GM19328 (cell line): ENCODE measurements at regions not wholly inside any gene's neighbourhood (a gene's known extent, or its start where the extent isn't known, plus 50 kb on each side); places are given as distances from the start of the nearest gene placed in this dataset.

ENCODE experiments used
- ATAC-seq: cut with Tn5 transposase; IDR thresholded peaks from one replicate; pipeline ENCODE4 v1.9.1; 2021; ENCODE audit warnings: mild to moderate bottlenecking, moderate library complexity; ENCODE audit not compliant: unreplicated experiment

DNA sequence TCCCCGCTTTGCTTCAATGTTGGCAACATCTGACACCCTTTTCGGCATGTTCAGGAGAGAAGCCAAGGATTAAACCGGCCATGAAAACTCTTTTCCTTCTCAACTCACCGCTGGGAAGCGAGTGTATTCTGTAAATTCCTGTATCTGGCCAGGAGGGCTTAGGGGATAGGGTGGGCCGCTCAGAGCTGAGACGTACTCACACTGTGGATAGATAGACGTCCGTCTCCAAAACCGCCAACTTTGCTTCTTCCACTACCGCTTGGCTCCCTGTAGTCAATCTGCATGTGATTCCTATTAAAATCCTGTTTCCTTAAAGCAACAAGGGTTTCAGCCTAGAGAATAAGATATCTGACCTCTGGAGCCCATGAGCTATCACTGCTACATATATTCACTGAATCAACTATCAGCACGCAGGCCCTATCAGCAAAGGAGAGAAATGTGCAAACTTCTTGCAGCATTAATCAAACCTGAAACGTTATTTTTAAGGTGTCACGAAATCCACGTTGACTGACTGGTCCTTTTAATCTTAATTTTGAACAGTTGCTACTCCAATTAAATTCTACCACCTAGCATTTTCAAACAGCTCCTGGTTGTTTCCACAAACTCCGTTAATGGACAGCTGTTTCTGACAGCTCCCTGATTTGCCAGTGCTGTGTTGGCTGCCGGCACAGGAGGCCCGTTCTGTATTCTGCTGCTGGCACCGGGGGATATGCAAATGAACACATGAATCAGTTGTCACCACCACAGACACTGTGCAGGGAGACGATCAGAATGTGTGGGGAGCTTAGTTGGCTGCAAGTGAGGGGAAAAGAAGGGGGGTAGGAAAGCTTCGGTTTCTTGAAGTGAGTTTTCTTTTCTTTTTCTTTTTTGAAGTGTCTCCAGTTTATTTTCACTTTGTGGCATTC, 438.9 kb upstream of the ARRDC4 start:
- no peak for ATAC-seq

DNA sequence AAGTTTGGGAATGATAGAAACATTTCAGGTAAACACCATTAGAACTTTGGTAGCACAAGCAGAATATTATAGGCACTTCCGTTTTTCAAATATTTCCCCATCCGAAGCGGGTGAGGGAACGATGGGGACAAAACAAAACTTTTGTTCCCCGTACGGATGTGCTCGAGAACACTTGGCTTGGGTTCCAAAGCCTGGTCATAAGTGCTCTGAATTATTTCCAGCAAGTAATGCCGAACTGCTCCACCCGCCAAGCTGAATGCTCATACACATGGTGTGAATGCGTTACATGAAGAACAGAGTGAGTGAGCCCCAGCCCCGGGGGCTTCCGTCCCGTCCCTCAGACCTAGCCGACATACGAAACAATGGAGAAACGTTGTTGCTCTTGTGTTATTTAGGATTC, 438.2 kb upstream of the ARRDC4 start:
- no peak for ATAC-seq

DNA sequence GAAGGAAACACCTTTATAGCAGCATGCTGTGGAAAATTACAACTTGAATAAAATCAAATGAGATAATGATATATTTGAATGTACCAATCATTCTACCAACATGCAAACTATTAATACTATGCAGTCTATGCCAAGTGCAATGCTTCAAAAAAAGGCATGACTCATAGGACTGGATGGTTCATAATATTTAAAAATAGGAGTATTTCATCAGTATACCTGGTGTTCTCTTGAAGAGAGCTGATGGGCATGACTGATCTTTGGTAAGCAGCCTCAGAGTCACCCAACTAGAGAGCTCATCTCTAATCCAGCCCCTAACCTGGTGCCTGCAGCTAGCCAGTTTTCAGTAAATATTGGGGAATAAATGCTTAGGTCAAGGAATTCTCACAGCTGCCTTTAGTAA, 434.7 kb upstream of the ARRDC4 start:
- no peak for ATAC-seq

DNA sequence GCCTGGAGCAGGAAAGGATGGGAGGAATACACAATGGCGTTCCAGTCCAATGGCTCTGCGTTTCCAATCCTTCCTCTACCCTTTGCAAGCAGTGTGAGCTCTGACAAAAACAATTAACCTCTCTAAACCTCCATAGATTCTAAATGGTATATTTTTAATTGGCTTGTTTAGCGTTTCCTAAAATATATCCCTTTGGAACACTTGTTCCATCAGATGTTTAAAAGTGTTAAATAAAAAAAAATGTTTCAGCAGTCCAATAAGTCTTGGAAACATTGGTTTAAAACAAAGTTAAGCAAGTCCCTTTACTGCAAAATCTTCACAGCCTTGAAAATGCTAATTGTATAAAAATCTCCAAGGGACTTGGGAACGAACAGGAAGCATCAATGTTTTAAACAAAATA, 432.3 kb upstream of the ARRDC4 start:
- ATAC-seq, result no peak

DNA sequence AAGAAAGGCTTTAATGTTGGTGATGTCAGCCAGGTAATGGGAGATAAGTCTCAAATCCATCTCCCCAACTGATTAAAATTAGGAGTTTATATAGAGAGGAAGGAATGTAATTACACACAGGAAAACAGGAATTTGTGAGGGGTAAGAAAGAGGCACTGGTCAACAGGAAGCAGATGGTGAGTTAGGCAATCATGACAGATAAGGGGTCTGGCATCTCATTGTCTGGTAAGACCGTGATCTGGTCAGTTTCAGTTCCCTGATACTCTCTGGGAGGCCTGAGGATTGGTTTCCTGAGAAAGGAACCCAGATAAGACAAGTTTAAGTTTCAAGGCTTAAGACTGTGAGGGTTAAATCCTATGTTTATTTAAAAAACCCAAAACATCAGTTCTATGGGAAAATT, 414.7 kb upstream of the ARRDC4 start:
- ATAC-seq, result no peak

DNA sequence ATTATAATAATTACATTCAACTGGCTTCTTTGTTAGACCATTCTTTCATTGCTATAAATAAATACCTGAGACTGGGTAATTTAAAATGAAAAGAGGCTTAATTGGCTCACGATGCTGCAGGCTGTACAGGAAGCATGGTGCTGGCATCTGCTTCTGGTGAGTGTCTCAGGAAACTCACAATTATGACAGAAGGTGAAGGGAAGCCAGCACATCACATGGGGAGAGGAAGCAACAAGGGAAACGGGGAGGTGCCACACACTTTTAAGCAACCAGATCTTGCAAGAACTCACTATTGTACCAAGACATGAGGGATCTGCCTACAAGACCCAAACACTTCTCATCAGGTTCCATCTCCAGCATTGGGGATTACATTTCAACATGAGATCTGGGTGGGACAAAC, 413.1 kb upstream of the ARRDC4 start:
- ATAC-seq, result no peak

DNA sequence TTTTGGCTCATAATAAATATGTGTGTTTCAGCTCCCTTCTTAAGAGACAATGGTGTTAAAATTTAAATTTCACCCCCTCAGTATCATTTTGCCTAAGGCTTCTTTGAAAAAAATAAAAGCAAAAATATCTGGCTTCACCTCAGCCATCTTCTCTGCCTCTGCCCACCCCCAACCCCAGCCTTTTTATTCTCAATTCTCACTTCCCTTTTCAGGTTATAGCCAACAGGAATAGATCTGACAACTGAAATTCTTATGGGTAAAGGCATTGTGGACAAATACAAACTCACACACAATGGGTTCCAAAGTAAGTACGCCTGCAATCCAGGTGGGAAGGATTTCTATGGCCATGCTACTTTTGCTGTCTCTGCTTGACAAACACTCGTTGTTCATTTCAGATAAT, 399.0 kb upstream of the ARRDC4 start:
- no peak for ATAC-seq

DNA sequence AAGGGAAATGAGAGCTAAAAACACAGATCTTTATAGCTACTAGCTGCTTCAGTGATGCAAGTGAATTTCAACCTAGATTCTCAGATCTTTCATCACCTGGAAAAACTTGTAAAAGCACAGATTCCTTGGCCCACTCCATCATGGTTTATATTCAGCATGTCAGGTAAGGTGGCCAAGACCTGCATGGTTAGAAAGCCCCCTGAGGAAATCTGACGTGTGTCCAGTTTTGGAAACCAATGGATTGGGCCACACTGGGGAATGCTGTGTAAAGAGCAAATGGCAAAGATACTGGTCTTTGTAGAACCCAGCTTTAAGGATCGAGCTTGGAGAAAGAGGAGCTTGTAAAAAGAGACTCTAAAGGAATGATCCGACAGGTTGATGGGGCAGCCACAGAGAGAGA, 397.0 kb upstream of the ARRDC4 start:
- ATAC-seq, result no peak

DNA sequence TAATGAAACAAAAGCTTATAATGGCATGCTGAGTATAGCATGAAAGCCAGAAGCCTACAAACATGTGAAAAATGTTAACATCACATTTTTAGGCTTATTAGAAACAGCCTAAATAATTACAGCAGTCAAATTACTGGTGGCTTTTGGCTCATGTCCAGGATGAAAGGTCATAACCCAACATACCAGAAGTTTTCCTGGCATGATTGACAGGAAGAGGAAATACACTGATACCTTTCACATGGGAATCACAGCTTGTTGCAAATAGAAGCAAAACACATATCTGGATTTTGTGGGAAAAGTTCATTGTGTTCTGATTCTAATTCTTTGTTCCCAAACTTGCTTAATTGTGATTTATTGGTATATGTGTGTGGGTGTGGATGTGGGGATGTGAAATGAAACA, 393.5 kb upstream of the ARRDC4 start:
- ATAC-seq, result no peak

DNA sequence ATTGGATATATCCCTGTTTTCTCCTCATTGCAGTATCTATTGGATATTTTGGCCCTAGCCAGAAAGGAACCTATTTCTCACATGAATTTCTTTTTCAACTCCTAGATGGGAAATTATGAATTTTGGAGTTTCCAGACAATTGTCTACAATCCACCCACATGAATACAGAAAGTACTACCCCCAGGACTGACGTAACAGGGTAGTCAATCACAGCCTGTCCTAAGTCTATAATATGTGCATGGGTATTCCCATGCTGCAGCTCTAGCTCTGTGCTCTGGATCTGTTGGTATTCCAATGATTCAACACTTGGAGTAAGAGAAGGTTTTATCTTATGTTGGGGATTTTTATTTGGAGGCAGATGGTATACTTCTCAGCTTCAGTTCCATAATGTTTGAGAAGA, 393.1 kb upstream of the ARRDC4 start:
- no peak for ATAC-seq

DNA sequence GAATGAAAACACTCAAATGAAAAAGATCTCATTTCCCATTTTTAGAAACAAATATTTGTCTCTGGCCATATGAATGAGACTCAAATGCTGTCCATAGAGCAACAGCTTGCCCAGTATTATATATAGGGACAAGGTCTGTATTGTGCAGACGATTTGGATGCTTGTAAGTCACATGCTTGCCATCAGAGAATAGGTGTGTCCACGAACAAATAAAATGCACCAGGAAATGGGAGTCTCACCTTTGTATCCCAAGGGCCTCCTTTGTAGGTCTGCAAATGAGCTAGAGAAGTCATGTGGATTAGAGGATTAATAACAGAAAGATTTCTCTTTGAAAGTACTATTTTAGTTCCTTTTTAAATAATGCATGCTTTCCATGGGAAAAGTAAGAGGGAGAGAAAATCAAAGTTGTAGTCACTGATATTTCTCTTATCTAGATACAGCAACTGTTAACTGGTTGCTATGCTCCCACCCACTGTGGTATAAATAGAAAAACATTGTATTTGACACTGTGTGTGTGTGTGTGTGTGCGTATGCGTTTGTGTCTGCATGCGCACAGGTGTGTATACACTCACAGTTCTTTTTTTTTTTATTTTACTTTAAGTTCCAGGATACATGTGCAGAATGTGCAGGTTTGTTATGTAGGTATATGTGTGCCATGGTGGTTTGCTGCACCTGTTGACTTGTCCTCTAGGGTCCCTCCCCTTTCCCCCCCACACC, 383.4 kb upstream of the ARRDC4 start:
- ATAC-seq, result no peak

DNA sequence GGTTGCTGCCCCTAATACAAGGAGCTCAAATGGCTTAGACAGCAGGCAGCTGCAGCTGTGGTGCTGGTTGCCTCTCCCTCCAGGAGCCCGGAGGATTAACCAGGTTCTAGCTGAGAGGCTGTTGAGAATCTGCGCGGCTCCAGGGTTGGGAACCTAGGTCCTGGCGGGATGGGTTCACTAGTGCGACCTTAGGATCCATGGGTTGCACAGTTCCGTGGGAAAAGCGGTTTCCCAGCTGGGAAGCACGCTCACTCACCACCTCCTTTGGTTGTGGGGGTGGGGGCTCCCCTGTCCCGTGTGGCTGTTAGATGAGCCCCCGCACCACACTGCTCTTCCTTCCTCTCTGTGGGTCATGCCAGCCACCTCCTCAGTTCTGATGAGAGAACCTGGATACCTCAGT, 375.1 kb upstream of the ARRDC4 start:
- ATAC-seq, result no peak

DNA sequence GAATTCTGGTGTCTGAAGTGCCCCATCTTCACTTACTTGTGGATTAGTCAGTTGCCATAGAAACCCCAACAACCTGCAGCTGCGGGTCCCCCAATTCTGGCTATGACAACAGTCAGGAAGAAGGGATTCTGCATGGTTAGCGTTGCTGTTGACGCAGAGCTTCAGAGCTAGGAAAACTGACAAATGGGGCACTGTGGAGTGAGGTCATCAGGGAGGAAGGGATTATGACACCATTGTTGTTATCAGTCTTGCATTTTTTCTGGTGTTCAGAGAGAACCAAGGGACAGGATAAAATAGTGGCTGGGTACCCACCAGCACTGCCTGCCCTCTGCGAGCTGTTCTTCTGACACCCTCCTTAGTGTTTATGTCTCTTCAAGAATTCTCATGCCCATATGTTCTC, 367.7 kb upstream of the ARRDC4 start:
- ATAC-seq, result no peak

DNA sequence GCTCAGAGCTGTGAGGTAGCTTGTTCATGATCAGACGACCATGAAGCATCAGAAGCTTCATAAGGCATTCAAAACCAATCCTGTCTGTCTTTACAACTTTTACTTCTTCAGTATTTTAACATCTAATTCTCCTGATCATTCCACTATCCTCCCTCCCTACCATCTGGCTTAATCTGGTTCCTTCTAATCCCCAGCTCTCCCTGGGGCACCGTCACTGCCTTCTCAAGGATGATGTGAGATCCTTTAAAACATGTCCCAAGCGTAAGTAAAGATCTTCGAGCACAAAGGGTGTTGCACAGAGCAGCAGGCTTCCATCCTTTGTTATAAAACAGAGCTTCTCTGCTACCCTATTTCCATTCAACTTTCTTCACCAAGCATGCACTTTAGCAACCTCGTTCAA, 362.7 kb upstream of the ARRDC4 start:
- ATAC-seq, result no peak

DNA sequence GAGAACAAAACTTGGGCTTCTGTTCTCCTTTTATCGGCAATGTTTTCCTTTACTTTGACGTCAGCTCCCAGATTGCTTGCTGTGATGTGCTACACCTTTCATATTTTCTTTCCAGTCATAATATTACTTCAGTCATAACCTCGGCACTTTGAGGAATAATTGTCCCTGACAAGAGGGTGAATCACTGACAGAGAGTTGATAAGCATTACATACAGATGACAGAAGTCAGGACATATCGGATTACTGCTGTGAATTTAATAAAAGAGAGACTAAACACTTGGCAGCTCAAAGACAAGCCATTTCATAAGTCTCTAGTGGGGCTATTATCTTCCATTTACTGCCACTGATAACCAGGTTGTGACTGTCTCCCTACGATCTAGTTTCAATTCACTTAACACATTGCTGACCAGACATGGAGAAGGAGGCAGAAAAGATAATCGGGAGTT, 362.1 kb upstream of the ARRDC4 start:
- ATAC-seq, result no peak

DNA sequence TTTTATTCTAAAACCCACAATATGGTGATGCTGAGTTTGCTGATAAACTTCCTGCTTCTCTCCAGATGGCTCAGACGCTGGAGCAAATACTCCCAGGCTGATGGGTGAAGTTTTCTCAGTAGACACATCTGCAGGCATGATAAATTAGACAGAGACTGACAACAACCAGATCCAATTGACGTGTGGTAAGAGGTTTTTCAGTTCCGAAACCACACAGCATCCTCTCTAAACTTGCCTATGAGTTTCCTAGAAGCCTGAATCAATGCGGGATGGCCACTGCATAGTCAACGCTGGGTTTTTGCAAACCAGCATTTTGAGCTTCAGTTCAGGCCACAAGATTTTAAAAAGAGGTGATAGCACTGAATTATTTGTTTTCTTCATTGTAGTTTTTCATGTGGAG, 360.3 kb upstream of the ARRDC4 start:
- no peak for ATAC-seq

DNA sequence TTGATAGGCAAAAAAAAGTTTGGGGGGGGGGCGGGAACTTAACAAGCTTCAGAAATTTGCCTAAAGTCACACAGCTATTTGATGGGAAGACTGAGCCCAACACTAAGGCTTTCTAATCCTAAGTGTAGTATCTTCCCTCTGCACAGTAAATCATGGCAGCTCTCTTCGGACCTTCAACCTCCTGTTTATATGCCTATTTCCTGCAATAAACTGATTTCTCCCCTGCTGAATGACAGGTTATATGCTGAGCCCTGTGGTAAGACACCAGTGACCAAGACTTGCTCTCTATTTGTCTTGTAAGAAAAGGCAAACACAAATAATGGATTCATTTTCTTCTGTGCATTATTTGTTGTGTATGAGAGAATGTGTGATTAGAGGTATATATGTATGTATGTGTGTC, 355.8 kb upstream of the ARRDC4 start:
- no peak for ATAC-seq

DNA sequence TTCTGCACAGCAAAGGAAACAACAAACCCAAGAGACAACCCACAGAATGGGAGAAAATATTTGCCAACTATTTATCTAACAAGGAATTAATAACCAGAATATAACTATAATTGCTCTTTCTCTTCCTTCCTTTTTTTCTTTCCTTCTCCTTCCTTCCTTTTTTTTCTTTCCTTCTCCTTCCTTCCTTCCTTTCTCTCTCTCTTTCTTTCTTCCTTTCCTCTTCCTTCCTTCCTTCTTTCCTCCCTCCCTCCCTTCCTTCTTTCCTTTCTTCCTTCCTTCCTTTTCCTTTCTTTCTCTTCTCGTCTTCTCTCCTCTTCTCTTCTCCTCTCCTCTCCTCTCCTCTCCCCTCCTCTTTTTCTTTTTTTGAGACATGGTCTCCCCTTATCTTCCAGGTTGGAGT, 345.4 kb upstream of the ARRDC4 start:
- ATAC-seq, result no peak

DNA sequence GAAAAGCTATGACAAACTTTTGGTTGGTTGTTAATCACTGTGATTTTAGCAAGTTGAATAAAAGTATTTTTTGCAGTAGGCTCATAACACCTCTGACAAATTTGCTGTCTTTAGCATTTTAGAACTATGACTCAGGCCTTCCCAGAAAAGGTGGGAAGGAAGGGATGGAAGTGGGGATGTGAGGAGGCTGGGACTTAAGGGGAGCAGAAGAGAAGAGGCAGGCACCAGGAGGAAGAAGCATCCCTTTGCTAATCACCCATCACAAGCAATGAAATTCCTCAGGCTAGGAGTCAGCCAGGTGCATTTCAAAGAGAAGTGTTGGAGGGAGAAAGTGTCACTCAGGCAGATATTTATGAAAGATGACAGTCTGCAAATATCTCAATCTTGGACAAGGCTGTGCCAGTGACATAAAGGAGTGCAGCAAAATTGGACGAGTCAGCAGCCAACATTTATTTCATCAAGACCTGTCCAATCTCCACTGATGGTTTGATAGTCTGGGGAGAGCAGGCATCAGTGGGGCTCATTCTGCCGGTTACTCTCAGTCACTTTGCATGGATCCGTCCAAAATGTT, 337.3 kb upstream of the ARRDC4 start:
- no peak for ATAC-seq

DNA sequence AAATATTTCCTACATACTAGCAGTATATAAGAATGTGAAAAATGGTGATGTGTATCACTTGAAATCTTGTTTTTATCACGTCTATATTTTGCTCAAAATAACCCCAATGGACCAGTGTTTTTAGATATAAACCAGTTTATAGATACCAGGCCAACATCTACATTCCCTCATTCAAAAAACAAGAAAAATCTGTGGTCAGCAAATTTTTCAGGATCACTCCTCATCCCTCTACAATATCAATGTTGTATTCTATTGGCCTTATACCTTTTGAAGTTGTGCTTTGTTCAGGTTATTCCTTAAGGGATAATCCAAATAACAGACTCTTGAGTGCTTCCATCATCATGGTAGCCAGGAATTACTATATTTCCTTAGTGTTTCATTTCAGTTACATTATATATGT, 332.9 kb upstream of the ARRDC4 start:
- no peak for ATAC-seq

DNA sequence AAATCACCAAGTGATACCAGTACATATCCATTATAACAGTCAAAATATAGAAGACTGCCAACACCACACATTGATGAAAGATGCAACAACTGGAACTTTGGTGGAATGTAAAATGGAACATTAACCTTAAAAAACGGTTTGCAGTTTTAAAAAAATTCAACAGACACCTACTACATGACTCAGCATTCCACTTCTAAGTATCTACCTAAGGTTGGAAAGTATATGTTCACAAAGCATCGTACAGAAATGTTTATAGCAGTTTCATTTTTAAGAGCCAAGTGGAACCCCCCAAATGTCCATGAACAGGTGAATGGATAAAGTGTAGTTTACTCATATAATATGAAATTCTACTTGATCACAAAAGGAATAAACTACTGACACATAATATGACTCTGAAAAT, 314.7 kb upstream of the ARRDC4 start:
- ATAC-seq, result no peak

DNA sequence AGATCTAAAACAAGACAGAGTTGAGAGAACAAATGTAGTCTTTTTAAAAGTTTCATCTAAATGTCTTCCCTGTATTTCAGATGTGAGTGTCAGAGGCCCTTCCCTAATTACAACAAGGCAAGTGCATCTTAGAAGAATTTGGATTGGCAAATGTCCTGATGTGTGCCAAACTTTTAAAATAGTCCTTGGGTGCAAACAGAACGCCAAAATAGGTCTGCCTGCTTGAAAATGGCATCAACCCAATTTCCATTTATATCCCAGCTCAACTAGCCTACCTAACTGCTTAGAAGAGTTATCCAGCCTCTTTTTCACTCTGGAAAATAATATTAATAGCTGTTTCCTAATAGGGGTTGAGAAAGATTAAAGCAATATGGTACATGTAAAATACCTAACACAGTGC, 311.8 kb upstream of the ARRDC4 start:
- ATAC-seq, result no peak
